Keratinocyte (primary cell): ENCODE measurements at regions not wholly inside any gene's neighbourhood (a gene's known extent, or its start where the extent isn't known, plus 50 kb on each side); places are given as distances from the start of the nearest gene placed in this dataset.

Experiments used
- DNase-seq: peaks from one replicate; pipeline ENCODE4 v3.0.0-alpha.2; 2011; ENCODE audit warnings: low read depth, missing footprints, low spot score
- FAIRE-seq: peaks from 2 replicates; lab custom pipeline; 2011; peaks lifted over from hg19 to GRCh38; lab: Jason Lieb, UNC
- H2AFZ ChIP-seq: 2 replicates; pipeline ENCODE4 v1.6.0; 2012; ENCODE audit warnings: low read length, control low read depth, inconsistent platforms; ENCODE audit not compliant: control insufficient read depth
- H3K27ac ChIP-seq: 2 replicates; pipeline ENCODE4 v1.5.1; 2011; ENCODE audit warnings: low read length; ENCODE audit not compliant: control insufficient read depth, insufficient read depth
- H3K27me3 ChIP-seq: 3 replicates; pipeline ENCODE4 v1.6.0; 2011; ENCODE audit warnings: low read length; ENCODE audit not compliant: control insufficient read depth, insufficient read depth; ENCODE audit errors: extremely low read depth
- H3K36me3 ChIP-seq, 2 experiments: 2 replicates in 1 of 2; 3 replicates in 1 of 2; pipeline ENCODE4 v1.5.1; 2011; ENCODE audit warnings: low read length in 2 of 2, mild to moderate bottlenecking in 1 of 2; ENCODE audit not compliant: control insufficient read depth in 2 of 2, insufficient read depth in 2 of 2; ENCODE audit errors: extremely low read depth in 1 of 2
- H3K4me1 ChIP-seq: 3 replicates; pipeline ENCODE4 v1.5.1; 2011; ENCODE audit warnings: low read length; ENCODE audit not compliant: control insufficient read depth, insufficient read depth; ENCODE audit errors: extremely low read depth
- H3K4me2 ChIP-seq: 3 replicates; pipeline ENCODE4 v1.6.0; 2011; ENCODE audit warnings: low read depth, low read length; ENCODE audit not compliant: control insufficient read depth, insufficient read depth; ENCODE audit errors: extremely low read depth
- H3K4me3 ChIP-seq, 3 experiments: fragments of 200-600 bp in 1 of 3; sonication (generic) in 1 of 3; 2 replicates in 2 of 3; 3 replicates in 1 of 3; pipeline ENCODE4 v1.5.1; 2011 to 2016; ENCODE audit warnings: low read length in 3 of 3, mild to moderate bottlenecking in 3 of 3, control low read depth in 2 of 3, inconsistent platforms in 1 of 3, low read depth in 1 of 3, mixed read lengths in 1 of 3, mixed run types in 1 of 3, moderate library complexity in 1 of 3; ENCODE audit not compliant: control insufficient read depth in 2 of 3, insufficient read depth in 2 of 3; ENCODE audit errors: extremely low read depth in 1 of 3
- H3K79me2 ChIP-seq: 2 replicates; pipeline ENCODE4 v1.6.0; 2012; ENCODE audit warnings: low read length; ENCODE audit not compliant: control insufficient read depth, insufficient read depth
- H3K9ac ChIP-seq: 3 replicates; pipeline ENCODE4 v1.6.0; 2011; ENCODE audit warnings: low read length; ENCODE audit not compliant: control insufficient read depth, insufficient read depth; ENCODE audit errors: extremely low read depth
- H3K9me1 ChIP-seq: 3 replicates; pipeline ENCODE4 v1.6.0; 2011; ENCODE audit warnings: low read length; ENCODE audit not compliant: control insufficient read depth, insufficient read depth; ENCODE audit errors: extremely low read depth
- H3K9me3 ChIP-seq: 2 replicates; pipeline ENCODE4 v1.5.1; 2012; ENCODE audit warnings: low read depth, low read length; ENCODE audit not compliant: control insufficient read depth
- H4K20me1 ChIP-seq: 3 replicates; pipeline ENCODE4 v1.6.0; 2011; ENCODE audit warnings: low read length; ENCODE audit not compliant: control insufficient read depth, insufficient read depth; ENCODE audit errors: extremely low read depth
- CTCF ChIP-seq, 3 experiments: IDR thresholded peaks in 1 of 3; conservative IDR thresholded peaks in 1 of 3; optimal IDR thresholded peaks in 1 of 3; 2 replicates in 2 of 3; 3 replicates in 1 of 3; pipeline versions ENCODE3 to v1.5.1; 2011; ENCODE audit warnings: low read length in 3 of 3, mild to moderate bottlenecking in 3 of 3, moderate library complexity in 2 of 3, control low read depth in 1 of 3, inconsistent platforms in 1 of 3; ENCODE audit not compliant: insufficient read depth in 2 of 3; ENCODE audit errors: extremely low read depth in 1 of 3
- EZH2 ChIP-seq: IDR thresholded peaks from one replicate; pipeline ENCODE4 v1.6.1; 2012; ENCODE audit warnings: inconsistent platforms, mild to moderate bottlenecking, low read length, moderate library complexity
- dilution Hi-C: fragments of 300-500 bp; cut with MboI; formaldehyde crosslinking; loops from one replicate; pipeline ENCODE4 v1.7.0; 2020; ENCODE audit warnings: low sequenced_read_pairs; ENCODE audit not compliant: extremely low pct_ligation_motif_present

- TF ChIP-seq EZH2 (no peak), CTCF (optimal IDR thresholded peaks at IDR 0.05 in 1 of 3, IDR thresholded peaks at IDR 0.05 in 1 of 3, conservative IDR thresholded peaks at IDR 0.05 in 1 of 3; ENCODE audit: extremely low read depth in 1 of 3, insufficient read depth in 2 of 3, low read length in 3 of 3) (no peak)
- Histone ChIP-seq H3K4me3 (no peak overlapping the region), H3K9ac (no peak overlapping the region), H2AFZ (no peak overlapping the region), H3K79me2 (no peaks in the 10 kb centered on the region), H3K27me3 (no peaks in the 10 kb centered on the region), H3K36me3 (no peaks in the 10 kb centered on the region), H4K20me1 (no peaks in the 10 kb centered on the region), H3K9me1 (no peaks in the 10 kb centered on the region), H3K4me1 (no peaks in the 10 kb centered on the region), H3K9me3 (no peaks in the 10 kb centered on the region), H3K27ac (no peak overlapping the region), H3K4me2 (no peak overlapping the region)
- FAIRE-seq (no peak), DNase-seq (no peak)
- dilution Hi-C loops, result no loop called here
These were observed 73.6 kb downstream of the TMEM17 start for GRCh38 chr2:62432407-62432806.

- no peaks in the 10 kb centered on the region for H4K20me1 ChIP-seq
- dilution Hi-C loops, result no loop called here
- no peaks in the 10 kb centered on the region for H3K79me2 ChIP-seq
- H3K4me3 ChIP-seq, result no peak overlapping the region
- no peak overlapping the region for H3K27ac ChIP-seq
- TF ChIP-seq CTCF (optimal IDR thresholded peaks at IDR 0.05 in 1 of 3, IDR thresholded peaks at IDR 0.05 in 1 of 3, conservative IDR thresholded peaks at IDR 0.05 in 1 of 3; ENCODE audit: extremely low read depth in 1 of 3, insufficient read depth in 2 of 3, low read length in 3 of 3) (no peak), EZH2 (no peak)
- FAIRE-seq, result no peak
- no peaks in the 10 kb centered on the region for H3K4me1 ChIP-seq
- H3K9me1 ChIP-seq, result no peaks in the 10 kb centered on the region
- no peak overlapping the region for H3K4me2 ChIP-seq
- no peaks in the 10 kb centered on the region for H3K36me3 ChIP-seq
- no peak for DNase-seq
- H2AFZ ChIP-seq, result no peak overlapping the region
- H3K9me3 ChIP-seq, result no peaks in the 10 kb centered on the region
- H3K9ac ChIP-seq, result no peak overlapping the region
- H3K27me3 ChIP-seq, result no peaks in the 10 kb centered on the region
These were observed 74.5 kb downstream of the TMEM17 start for GRCh38 chr2:62431512-62431911.
